ENCODE measurements at regions not wholly inside any gene's neighbourhood (a gene's known extent, or its start where the extent isn't known, plus 50 kb on each side); places are given as distances from the start of the nearest gene placed in this dataset.

DNA sequence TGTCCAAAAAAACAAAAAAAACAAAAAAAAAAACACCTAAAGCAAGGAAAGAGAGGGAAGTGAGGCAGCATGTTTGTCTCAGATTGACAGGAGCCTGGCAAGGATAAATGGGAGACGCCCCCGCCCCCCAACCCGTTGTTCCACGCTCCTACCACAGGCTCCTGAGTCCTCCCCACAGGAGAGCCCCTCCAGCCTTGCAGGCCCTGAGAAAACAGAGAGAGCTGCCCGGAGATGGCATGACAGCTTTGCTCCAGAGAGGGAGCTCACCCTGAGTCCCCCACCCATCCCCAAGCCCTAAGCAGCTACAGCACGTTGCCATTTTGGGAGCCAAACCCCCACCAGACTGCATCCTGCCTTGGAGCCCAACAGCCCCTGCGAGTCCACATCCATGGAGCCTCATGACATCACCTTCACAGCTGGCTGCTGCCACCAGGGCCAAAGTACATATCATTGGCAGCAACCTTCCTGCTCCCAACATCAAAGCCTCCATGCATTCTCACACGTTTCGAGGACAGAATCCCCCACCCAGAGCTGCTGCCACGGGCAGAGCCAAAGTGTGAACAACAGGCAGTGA lies 1283.3 kb downstream of the TYW1 start:
- TF ChIP-seq EZH2phosphoT487 (IDR thresholded peaks at IDR 0.05; ENCODE audit: insufficient read depth, low read depth) = no peak
- TF ChIP-seq EZH2 (IDR thresholded peaks at IDR 0.05; ENCODE audit: insufficient read depth, poor library complexity, severe bottlenecking) = no peak

DNA sequence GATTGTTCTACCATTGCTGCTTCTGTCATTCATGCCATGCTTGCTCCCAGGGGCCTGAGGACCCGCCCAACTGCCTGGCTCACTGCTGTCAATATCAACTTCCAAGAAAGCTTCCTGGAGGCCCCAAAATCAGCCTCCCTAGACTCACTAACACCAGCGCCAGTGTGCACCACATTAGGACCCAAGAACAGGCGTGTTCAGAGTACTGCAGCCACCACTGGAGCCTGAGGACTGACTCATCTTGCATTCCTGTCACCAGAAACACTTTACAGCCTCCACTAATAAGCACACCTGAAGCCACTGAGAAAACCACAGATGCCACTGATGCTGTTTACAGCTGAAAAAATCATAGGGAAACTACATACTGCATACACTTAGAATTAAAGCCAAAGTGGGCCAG lies 1284.3 kb downstream of the TYW1 start:
- WGBS, 2 experiments (ENCODE audit: low coverage in 1 of 2, low lambda C conversion rate in 2 of 2, missing lambda C conversion rate in 2 of 2) = 20 to 23% methylated on average over 3 of the region's 3 CpGs
- Histone ChIP-seq H3K9me3 (ENCODE audit: low read depth) (no peaks in the 10 kb centered on the region), H3K27ac (no peak overlapping the region), H3K4me3 (no peak overlapping the region), H3K4me2 (ENCODE audit: unreplicated experiment) (no peak overlapping the region), H2AFZ (no peak overlapping the region), H3K27me3 (replicated peaks; ENCODE audit: insufficient read depth) (no peaks in the 10 kb centered on the region), H3K4me1 (ENCODE audit: insufficient read depth) (no peaks in the 10 kb centered on the region), H3F3A (ENCODE audit: insufficient read depth) (no peaks in the 10 kb centered on the region), H3K9ac (no peak overlapping the region), H4K20me1 (ENCODE audit: insufficient read depth) (no peaks in the 10 kb centered on the region), H3K79me2 (ENCODE audit: insufficient read depth) (no peaks in the 10 kb centered on the region), H3K36me3 (ENCODE audit: low read depth) (no peaks in the 10 kb centered on the region), H3K9me2 (ENCODE audit: insufficient read depth) (no peaks in the 10 kb centered on the region)
- no peak for TF ChIP-seq EZH2 (IDR thresholded peaks at IDR 0.05; ENCODE audit: insufficient read depth, poor library complexity, severe bottlenecking)
- no peak for TF ChIP-seq EZH2phosphoT487 (IDR thresholded peaks at IDR 0.05; ENCODE audit: insufficient read depth, low read depth)
- in situ Hi-C loops (cut with MboI) = no loop called here
- DNase-seq = no peak

More for the DNA sequence above, 1283.3 kb downstream of the TYW1 start:
- no peak for DNase-seq
- no peaks in the 10 kb centered on the region for H3K9me2 ChIP-seq (ENCODE audit: insufficient read depth)
- H3F3A ChIP-seq (ENCODE audit: insufficient read depth) = no peaks in the 10 kb centered on the region
- H3K27me3 ChIP-seq (replicated peaks; ENCODE audit: insufficient read depth) = no peaks in the 10 kb centered on the region
- H2AFZ ChIP-seq = no peak overlapping the region
- no peaks in the 10 kb centered on the region for H3K9me3 ChIP-seq (ENCODE audit: low read depth)
- H3K4me1 ChIP-seq (ENCODE audit: insufficient read depth) = no peaks in the 10 kb centered on the region
- in situ Hi-C loops (cut with MboI) = no loop called here
- H3K9ac ChIP-seq = no peak overlapping the region
- no peaks in the 10 kb centered on the region for H4K20me1 ChIP-seq (ENCODE audit: insufficient read depth)
- no peaks in the 10 kb centered on the region for H3K36me3 ChIP-seq (ENCODE audit: low read depth)
- no peak overlapping the region for H3K27ac ChIP-seq
- 9 to 14% methylated on average over 6 to 10 of the region's 10 CpGs for WGBS, 2 experiments (ENCODE audit: low coverage in 1 of 2, low lambda C conversion rate in 2 of 2, missing lambda C conversion rate in 2 of 2)
- H3K4me3 ChIP-seq = no peak overlapping the region
- no peak overlapping the region for H3K4me2 ChIP-seq (ENCODE audit: unreplicated experiment)
- H3K79me2 ChIP-seq (ENCODE audit: insufficient read depth) = no peaks in the 10 kb centered on the region

DNA sequence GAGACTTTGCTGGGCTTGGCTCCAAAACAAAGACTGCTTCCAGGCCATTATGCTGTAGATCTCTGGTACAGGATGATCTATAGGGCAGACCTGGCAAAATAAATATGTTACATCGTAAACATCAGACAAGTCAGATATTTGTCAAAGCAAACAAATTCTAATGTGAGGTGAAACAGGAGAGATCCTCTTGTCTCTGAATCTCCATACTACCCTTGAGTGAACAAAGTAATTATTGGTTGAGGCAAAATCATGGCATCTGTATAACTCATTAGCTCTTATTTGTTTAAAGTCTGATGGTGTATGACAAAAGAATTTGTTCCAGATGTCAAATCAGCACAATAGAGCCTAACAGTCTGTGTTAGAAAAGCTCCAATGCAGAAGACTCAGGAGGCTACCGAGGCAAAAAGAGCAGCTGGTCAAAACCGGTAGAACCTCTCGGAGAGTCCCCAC lies 1291.5 kb downstream of the TYW1 start:
- no peak overlapping the region for H3K27ac ChIP-seq
- WGBS, 2 experiments (ENCODE audit: low coverage in 1 of 2, low lambda C conversion rate in 2 of 2, missing lambda C conversion rate in 2 of 2) = 31 to 35% methylated on average over 4 of the region's 4 CpGs

GRCh38 chr7:68291710-68292109 lies 1295.1 kb downstream of the TYW1 start:
- TF ChIP-seq EZH2 (IDR thresholded peaks at IDR 0.05; ENCODE audit: insufficient read depth, poor library complexity, severe bottlenecking) = no peak
- no peak for TF ChIP-seq EZH2phosphoT487 (IDR thresholded peaks at IDR 0.05; ENCODE audit: insufficient read depth, low read depth)
- in situ Hi-C loops (cut with MboI) = no loop called here

More for the DNA sequence above, 1291.5 kb downstream of the TYW1 start:
- Histone ChIP-seq H2AFZ (no peak overlapping the region), H3K36me3 (ENCODE audit: low read depth) (no peaks in the 10 kb centered on the region), H3K9me3 (ENCODE audit: low read depth) (no peaks in the 10 kb centered on the region), H3K79me2 (ENCODE audit: insufficient read depth) (no peaks in the 10 kb centered on the region), H3F3A (ENCODE audit: insufficient read depth) (no peaks in the 10 kb centered on the region), H4K20me1 (ENCODE audit: insufficient read depth) (no peaks in the 10 kb centered on the region), H3K4me3 (no peak overlapping the region), H3K4me1 (ENCODE audit: insufficient read depth) (no peaks in the 10 kb centered on the region), H3K27me3 (replicated peaks; ENCODE audit: insufficient read depth) (no peaks in the 10 kb centered on the region), H3K9me2 (ENCODE audit: insufficient read depth) (no peaks in the 10 kb centered on the region), H3K4me2 (ENCODE audit: unreplicated experiment) (no peak overlapping the region), H3K9ac (no peak overlapping the region)
- in situ Hi-C loops (cut with MboI) = no loop called here
- no peak for DNase-seq
- no peak for TF ChIP-seq EZH2phosphoT487 (IDR thresholded peaks at IDR 0.05; ENCODE audit: insufficient read depth, low read depth)

DNA sequence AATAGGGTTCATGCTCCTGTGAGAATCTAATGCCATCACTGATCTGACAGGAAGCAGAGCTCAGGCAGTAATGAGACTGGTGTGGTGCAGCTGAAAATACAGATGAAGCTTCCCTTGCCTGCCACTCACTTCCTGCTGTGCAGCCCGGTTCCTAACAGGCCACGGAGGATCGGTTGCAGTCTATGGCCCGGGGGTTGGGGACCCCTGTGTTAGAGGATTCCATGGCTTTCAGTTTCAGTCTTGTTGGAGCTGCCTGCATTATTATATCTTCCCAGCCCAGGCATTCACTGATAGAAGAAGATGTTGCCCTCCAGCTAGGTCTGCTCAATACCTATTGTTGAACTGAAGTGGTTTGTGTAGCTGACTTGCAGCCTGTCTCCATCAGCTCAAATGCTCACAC lies 1298.8 kb downstream of the TYW1 start:
- 10 to 12% methylated on average over 4 of the region's 4 CpGs for WGBS, 2 experiments (ENCODE audit: low coverage in 1 of 2, low lambda C conversion rate in 2 of 2, missing lambda C conversion rate in 2 of 2)
- no peaks in the 10 kb centered on the region for H3K36me3 ChIP-seq (ENCODE audit: low read depth)
- H3K79me2 ChIP-seq (ENCODE audit: insufficient read depth) = no peaks in the 10 kb centered on the region
- no peak overlapping the region for H3K9ac ChIP-seq
- no peak overlapping the region for H2AFZ ChIP-seq
- no peaks in the 10 kb centered on the region for H3K9me3 ChIP-seq (ENCODE audit: low read depth)
- in situ Hi-C loops (cut with MboI) = no loop called here
- no peaks in the 10 kb centered on the region for H3F3A ChIP-seq (ENCODE audit: insufficient read depth)
- H3K4me2 ChIP-seq (ENCODE audit: unreplicated experiment) = no peak overlapping the region
- H3K27ac ChIP-seq = no peak overlapping the region
- H3K9me2 ChIP-seq (ENCODE audit: insufficient read depth) = no peaks in the 10 kb centered on the region
- H3K4me3 ChIP-seq = no peak overlapping the region
- TF ChIP-seq EZH2phosphoT487 (IDR thresholded peaks at IDR 0.05; ENCODE audit: insufficient read depth, low read depth) (no peak), EZH2 (IDR thresholded peaks at IDR 0.05; ENCODE audit: insufficient read depth, poor library complexity, severe bottlenecking) (no peak)
- no peaks in the 10 kb centered on the region for H3K4me1 ChIP-seq (ENCODE audit: insufficient read depth)
- no peak for DNase-seq
- H3K27me3 ChIP-seq (replicated peaks; ENCODE audit: insufficient read depth) = no peaks in the 10 kb centered on the region
- H4K20me1 ChIP-seq (ENCODE audit: insufficient read depth) = no peaks in the 10 kb centered on the region

More at GRCh38 chr7:68291710-68292109, 1295.1 kb downstream of the TYW1 start:
- H3K9me3 ChIP-seq (ENCODE audit: low read depth) = no peaks in the 10 kb centered on the region
- no peaks in the 10 kb centered on the region for H3K27me3 ChIP-seq (replicated peaks; ENCODE audit: insufficient read depth)
- no peak for DNase-seq
- no peak overlapping the region for H3K9ac ChIP-seq
- H3K9me2 ChIP-seq (ENCODE audit: insufficient read depth) = no peaks in the 10 kb centered on the region
- no peaks in the 10 kb centered on the region for H3K4me1 ChIP-seq (ENCODE audit: insufficient read depth)
- H3K4me2 ChIP-seq (ENCODE audit: unreplicated experiment) = no peak overlapping the region
- H4K20me1 ChIP-seq (ENCODE audit: insufficient read depth) = no peaks in the 10 kb centered on the region
- no peaks in the 10 kb centered on the region for H3F3A ChIP-seq (ENCODE audit: insufficient read depth)
- H3K27ac ChIP-seq = no peak overlapping the region
- H3K79me2 ChIP-seq (ENCODE audit: insufficient read depth) = no peaks in the 10 kb centered on the region
- H2AFZ ChIP-seq = no peak overlapping the region
- H3K36me3 ChIP-seq (ENCODE audit: low read depth) = no peaks in the 10 kb centered on the region
- no peak overlapping the region for H3K4me3 ChIP-seq

Measured in GM23248 (cell line).